Activated CD4-positive, alpha-beta T cell treated with anti-CD3 and anti-CD28 coated beads, Interleukin-2, Interleukin-6, amounts not matched to agents 100 ng/mL and 50 ng/mL, durations not matched to agents 16 hours and 8 hours (primary cell): ENCODE measurements at regions not wholly inside any gene's neighbourhood (a gene's known extent, or its start where the extent isn't known, plus 50 kb on each side); places are given as distances from the start of the nearest gene placed in this dataset.

Experiments used
- DNase-seq: peaks from one replicate; pipeline ENCODE4 v3.0.0-alpha.2; 2020

DNA sequence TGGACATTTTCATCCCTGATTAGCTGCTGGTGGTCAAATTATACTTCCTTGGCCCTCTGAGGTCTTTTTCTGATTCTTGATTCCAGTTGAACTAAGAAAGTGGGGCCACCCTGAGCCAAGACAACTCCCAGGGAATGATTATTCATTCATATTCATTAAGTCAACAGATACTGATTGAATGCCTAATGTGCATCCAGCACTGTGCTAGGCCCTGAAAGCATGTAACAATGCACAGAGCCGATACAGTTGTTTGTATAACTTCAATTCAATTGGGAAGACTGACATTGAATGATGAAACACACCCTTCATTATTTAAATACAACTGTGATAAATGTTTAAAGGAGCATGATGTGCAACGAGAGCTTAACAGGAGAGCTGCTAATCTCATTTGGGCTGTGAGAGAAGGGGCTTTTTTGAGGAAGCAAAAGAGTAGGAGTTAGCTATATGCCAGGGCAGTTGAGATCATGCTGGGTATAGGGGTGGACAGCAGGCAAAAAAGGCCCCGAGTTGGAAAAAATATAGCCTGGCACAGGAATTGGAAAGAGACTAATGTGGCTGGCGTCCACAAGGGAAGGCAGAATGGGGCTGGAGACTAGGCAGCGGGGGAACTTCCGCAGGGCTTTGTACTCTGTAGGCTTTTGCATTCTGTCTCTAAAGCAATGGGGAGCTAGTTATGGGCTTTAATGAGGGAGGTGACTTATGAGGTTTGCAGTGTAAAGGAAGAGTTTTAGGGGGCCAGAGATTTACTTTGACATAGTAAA lies 57.2 kb upstream of the ACVR1 start:
- no peak for DNase-seq

DNA sequence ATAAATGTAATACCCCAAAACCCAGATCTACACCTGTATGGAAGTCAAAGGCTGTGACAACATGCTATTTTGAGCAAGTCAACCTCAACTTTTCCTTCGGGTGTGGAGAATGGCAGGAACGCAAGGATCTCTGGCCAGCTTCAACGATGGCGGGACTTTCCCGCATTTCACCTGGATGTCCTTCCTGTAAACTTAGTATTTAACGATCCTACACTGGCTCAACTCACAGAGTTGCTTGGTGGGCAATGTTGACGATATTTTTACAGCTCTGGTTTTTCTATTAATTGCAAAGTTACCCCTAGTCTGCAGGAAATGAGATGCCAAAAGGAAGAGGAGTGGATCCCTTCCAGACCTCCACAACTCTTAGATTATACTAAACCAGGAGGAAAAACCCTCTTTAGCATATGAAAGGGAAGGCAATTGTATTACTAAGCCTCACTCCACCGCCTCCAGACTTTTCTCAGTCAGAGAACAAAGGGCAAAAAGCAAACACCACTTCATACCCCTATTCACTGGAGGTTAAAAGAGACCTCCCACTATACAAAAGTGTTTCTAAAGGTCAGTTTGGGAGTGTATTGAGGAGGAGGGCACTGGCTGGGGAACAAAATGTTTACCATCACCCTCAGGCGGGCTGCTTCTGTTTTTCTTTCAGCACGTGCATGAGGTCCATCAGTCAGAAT lies 56.5 kb upstream of the ACVR1 start:
- DNase-seq, result no peak

DNA sequence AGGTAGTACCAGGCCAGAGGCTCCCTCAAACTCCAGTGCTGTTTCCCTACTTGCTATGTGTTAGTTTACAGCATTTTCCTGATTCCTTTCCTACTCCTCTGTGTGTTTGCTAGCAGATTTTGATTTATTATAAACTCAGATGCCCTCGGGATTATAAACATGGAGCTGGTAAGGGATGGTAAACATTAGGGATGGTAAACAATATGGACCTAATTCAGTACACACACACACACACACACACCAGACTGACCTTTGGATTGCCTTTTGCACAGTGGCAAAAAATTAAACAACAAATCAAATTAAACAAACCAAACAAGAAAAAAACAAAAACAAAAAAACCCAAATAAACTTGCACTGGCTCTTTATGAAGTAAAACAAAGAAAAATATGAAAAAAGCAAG lies 55.4 kb upstream of the ACVR1 start:
- DNase-seq, result no peak

DNA sequence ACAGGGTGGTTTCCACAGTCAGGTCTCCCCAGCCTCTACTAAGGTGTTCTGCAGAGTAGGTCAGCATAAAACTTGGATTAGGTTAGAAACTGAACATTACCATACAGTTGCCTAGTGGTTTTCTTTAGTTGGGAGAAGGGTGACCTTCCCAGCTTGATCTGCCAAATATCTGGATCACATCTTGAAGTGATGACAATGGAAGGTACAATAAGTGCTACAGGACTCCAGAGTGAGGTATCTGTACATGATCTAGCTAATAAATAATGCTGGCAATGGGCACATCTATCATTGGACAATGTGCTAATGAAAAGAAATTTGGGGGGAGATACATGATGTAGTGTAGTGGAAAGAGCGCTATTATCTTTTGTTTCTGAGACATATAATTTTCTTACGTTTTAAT lies 54.6 kb upstream of the ACVR1 start:
- DNase-seq, result no peak

DNA sequence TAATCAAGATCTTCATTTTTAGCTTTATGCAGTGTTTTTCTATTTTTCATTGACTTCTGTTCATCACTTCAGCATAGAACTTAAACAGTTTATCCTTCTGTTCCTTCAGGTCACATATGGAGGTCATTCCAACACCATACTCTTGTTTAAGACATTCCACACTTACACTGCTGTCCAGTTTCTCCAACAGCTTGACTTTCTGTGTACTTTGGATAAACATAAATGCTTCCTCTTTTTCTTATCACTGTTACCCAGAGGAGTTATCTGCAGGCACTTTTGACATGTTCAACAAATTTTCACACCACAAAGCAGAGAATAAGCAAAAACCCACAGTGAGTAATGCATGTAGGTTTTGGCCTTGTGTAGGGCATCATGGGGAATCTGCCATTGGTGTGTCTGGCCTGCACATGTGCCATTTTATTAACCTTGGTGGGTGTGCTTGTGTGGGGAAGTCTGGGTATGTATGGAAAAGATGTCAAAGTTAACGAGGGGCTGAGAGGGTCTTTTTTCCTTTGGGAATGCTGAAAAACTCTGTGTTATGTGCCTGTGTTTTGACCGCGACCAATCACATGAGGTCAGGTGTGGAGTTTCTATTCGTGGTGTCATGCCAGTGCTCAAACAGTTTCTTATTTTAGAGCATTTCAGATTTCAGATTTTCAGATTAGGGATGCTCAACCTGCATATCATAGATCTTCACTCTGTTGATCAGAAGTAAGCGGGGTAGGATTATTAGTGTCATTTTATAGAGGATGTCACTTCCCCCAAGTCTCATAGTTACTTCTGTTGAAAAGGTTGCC lies 53.9 kb upstream of the ACVR1 start:
- no peak for DNase-seq

DNA sequence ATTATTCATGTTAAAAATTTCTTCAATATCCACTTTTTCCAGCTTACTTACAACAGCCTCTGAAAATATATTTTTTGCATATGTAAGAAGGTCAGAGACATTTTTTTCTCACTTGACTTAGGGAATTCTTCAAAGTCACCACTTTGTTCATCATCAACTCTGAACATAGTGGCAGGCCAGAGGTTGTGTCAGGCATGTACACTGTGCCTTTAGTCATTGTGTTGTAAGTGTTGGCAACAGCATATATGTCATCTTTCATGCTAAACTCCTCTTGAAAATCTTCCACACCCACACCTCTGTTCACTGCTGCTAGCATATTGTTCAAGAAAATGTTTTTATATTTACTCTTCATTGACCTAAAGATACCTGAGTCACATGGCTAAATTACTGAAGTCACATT lies 52.2 kb upstream of the ACVR1 start:
- DNase-seq, result no peak

DNA sequence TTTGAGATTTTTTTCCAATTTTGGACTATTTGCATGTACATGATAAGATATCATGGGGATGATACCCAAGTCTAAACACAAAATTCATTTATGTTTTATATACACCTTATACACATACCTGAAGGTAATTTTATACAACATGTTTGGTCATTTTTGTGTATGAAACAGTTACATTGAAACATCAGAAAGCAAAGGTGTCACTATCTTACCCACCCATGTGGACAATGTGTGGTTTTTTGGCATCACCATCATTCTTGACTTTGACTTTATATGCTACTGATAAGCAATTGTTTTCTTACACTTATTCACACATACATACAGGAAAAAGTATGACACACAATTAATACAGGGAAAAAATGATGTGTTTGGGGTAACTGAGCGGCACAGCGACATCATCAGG lies 51.0 kb upstream of the ACVR1 start:
- DNase-seq, result no peak
